Activated B cell treated with CpG ODN at 0.5 μM for 24 hours (primary cell): ENCODE measurements at regions not wholly inside any gene's neighbourhood (a gene's known extent, or its start where the extent isn't known, plus 50 kb on each side); places are given as distances from the start of the nearest gene placed in this dataset.
"Not testable (repeated sequence)": the region's sequence is repeated elsewhere in the genome, so short reads cannot be mapped to it uniquely, and the experiment has no call there.

Experiments
- ATAC-seq: fragments of 200-7000 bp; cut with Tn5 transposase; one replicate; pipeline ENCODE4 v1.10.0; 2021; ENCODE audit warnings: low read depth, mild to moderate bottlenecking, moderate library complexity
- CTCF ChIA-PET: fragments of 350-600 bp; sonication (Branson Sonifier 250); formaldehyde crosslinking; loops from one replicate; lab custom pipeline; 2021; ENCODE audit warnings: antibody characterized with exemption; lab: Charles Lee
- POLR2A ChIA-PET: fragments of 350-600 bp; sonication (Branson Sonifier 250); formaldehyde crosslinking; loops from one replicate; lab custom pipeline; 2021; ENCODE audit warnings: antibody characterized with exemption; lab: Charles Lee
- DNase-seq: peaks from one replicate; pipeline ENCODE4 v3.0.0; 2022
- H3K27ac Mint-ChIP-seq: one replicate; pipeline ENCODE4 v1.8.0; 2020; ENCODE audit warnings: mixed read lengths
- H3K27me3 Mint-ChIP-seq: one replicate; pipeline ENCODE4 v1.8.0; 2021; ENCODE audit warnings: mixed read lengths
- H3K36me3 Mint-ChIP-seq: one replicate; pipeline ENCODE4 v1.8.0; 2021; ENCODE audit warnings: low read depth, mixed read lengths
- H3K4me1 Mint-ChIP-seq: one replicate; pipeline ENCODE4 v1.8.0; 2021; ENCODE audit warnings: mixed read lengths
- H3K4me3 Mint-ChIP-seq: one replicate; pipeline ENCODE4 v1.8.0; 2020; ENCODE audit warnings: mild to moderate bottlenecking, mixed read lengths
- H3K9me3 Mint-ChIP-seq: one replicate; pipeline ENCODE4 v1.8.0; 2020; ENCODE audit warnings: mixed read lengths
- intact Hi-C: fragments of 100-400 bp; cut with micrococcal nuclease; formaldehyde crosslinking; loops from one replicate; pipeline ENCODE4 v1.15.1; 2024
- TF ChIP-seq, protein P1 (sequence below): fragments of 200-600 bp; IDR thresholded peaks from one replicate; pipeline ENCODE4 v1.8.0; 2022; ENCODE audit warnings: antibody characterized with exemption, mild to moderate bottlenecking

GRCh38 chr1:232142403-232143314 lies 487.3 kb downstream of the SIPA1L2 start:
- TF ChIP-seq, protein P1, sequence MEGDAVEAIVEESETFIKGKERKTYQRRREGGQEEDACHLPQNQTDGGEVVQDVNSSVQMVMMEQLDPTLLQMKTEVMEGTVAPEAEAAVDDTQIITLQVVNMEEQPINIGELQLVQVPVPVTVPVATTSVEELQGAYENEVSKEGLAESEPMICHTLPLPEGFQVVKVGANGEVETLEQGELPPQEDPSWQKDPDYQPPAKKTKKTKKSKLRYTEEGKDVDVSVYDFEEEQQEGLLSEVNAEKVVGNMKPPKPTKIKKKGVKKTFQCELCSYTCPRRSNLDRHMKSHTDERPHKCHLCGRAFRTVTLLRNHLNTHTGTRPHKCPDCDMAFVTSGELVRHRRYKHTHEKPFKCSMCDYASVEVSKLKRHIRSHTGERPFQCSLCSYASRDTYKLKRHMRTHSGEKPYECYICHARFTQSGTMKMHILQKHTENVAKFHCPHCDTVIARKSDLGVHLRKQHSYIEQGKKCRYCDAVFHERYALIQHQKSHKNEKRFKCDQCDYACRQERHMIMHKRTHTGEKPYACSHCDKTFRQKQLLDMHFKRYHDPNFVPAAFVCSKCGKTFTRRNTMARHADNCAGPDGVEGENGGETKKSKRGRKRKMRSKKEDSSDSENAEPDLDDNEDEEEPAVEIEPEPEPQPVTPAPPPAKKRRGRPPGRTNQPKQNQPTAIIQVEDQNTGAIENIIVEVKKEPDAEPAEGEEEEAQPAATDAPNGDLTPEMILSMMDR: no peak
- ChIA-PET POLR2A (no interaction called here), CTCF (no interaction called here)
- H3K9me3 Mint-ChIP-seq: peaks cover 4% of the 10 kb centered on the region
- DNase-seq: no peak
- H3K4me3 Mint-ChIP-seq: no peak overlapping the region
- H3K27me3 Mint-ChIP-seq: no peaks in the 10 kb centered on the region
- ATAC-seq: no peak
- H3K4me1 Mint-ChIP-seq: no peaks in the 10 kb centered on the region
- intact Hi-C loops: no loop called here
- H3K27ac Mint-ChIP-seq: no peak overlapping the region
- H3K36me3 Mint-ChIP-seq: no peaks in the 10 kb centered on the region

- H3K4me3 Mint-ChIP-seq, POLR2A ChIA-PET, H3K27me3 Mint-ChIP-seq, H3K36me3 Mint-ChIP-seq, ATAC-seq, intact Hi-C loops, H3K9me3 Mint-ChIP-seq, DNase-seq, H3K27ac Mint-ChIP-seq, H3K4me1 Mint-ChIP-seq, CTCF ChIA-PET: not testable (repeated sequence)
Measured at GRCh38 chr1:232141167-232141448, 488.8 kb downstream of the SIPA1L2 start.

DNA sequence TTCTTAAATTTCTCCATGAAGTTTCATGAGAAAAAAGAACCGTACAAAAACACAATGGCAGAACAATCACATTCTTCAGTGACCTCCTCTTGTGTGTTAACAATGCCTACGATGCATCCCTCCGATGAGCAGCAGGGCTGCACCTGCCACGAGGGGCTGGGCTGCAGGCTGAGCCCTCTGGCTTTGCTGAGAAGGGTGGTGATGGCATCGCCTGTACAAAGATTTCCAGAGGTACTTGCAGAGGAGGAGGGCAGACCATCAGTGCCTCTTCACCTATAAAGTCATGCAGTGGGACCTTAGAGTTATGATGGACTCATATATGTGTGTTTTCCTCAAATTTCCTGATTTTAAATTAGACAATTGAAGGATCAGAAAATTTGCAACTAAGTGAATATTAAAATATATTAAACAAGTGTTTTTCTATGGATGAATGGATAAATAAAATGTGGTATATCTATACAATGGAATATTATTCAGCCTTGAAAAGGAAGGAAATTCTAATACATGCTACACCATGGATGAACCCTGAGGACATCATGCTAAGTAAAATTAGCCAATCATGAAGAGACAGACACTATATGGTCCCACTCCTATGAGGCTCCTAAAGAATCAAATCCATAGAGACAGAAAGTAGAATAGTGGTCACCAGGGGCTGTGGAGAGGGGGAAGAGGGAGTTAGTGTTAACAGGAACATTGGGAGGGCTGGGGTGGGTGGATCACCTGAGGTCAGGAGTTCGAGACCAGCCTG lies 489.3 kb downstream of the SIPA1L2 start:
- no peak for ATAC-seq
- H3K36me3 Mint-ChIP-seq: no peaks in the 10 kb centered on the region

DNA sequence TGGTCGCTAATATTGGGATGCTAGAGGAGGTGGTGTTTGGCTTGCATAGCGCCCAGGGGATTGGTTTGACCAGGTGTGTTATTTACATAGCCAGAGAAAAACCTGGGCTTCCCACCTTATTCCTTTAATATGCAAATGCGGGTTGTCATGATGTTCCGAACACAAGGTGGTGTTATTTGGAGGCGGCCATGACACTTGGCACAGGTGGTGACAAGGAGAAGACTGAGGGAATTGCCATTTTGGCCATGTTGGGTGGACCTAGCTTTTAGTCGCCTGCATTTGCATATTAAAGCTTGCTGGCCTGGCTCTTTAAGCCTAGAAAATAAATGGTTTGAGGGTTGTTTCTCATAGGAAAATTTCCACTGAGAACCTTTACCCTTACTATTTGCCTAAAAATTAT lies 490.5 kb downstream of the SIPA1L2 start:
- no peak for ATAC-seq
- POLR2A ChIA-PET: no interaction called here
- Mint-ChIP-seq H3K27me3 (no peaks in the 10 kb centered on the region), H3K27ac (no peak overlapping the region), H3K9me3 (peaks cover 4% of the 10 kb centered on the region), H3K36me3 (no peaks in the 10 kb centered on the region), H3K4me1 (no peaks in the 10 kb centered on the region), H3K4me3 (no peak overlapping the region)
- TF ChIP-seq, protein P1: no peak
- DNase-seq: no peak
- intact Hi-C loops: no loop called here
- CTCF ChIA-PET: interaction anchor here (0.7 kb wide), 1 partner anchor 10 kb away, joined by 3 read pairs; no protein-coding TSS in a partner anchor

More for the DNA sequence above, 489.3 kb downstream of the SIPA1L2 start:
- no peaks in the 10 kb centered on the region for H3K4me1 Mint-ChIP-seq
- ChIA-PET POLR2A (no interaction called here), CTCF (no interaction called here)
- H3K4me3 Mint-ChIP-seq: no peak overlapping the region
- no peaks in the 10 kb centered on the region for H3K27me3 Mint-ChIP-seq
- H3K27ac Mint-ChIP-seq: no peak overlapping the region
- intact Hi-C loops: no loop called here
- TF ChIP-seq, protein P1: no peak
- no peak for DNase-seq
- H3K9me3 Mint-ChIP-seq: peaks cover 4% of the 10 kb centered on the region

GRCh38 chr1:232138044-232138443 lies 491.9 kb downstream of the SIPA1L2 start:
- Mint-ChIP-seq H3K36me3 (no peaks in the 10 kb centered on the region), H3K27me3 (no peaks in the 10 kb centered on the region), H3K27ac (no peak overlapping the region), H3K4me3 (no peak overlapping the region), H3K4me1 (no peaks in the 10 kb centered on the region), H3K9me3 (peaks cover 4% of the 10 kb centered on the region)
- TF ChIP-seq, protein P1: no peak
- ATAC-seq (no peak), DNase-seq (no peak)
- CTCF ChIA-PET: no interaction called here
- POLR2A ChIA-PET: no interaction called here
- intact Hi-C loops: no loop called here
